CD14-positive monocyte (primary cell): ENCODE measurements at regions not wholly inside any gene's neighbourhood (a gene's known extent, or its start where the extent isn't known, plus 50 kb on each side); places are given as distances from the start of the nearest gene placed in this dataset.

Experiments
- DNase-seq, 3 donors: peaks; one replicate each; pipeline ENCODE4 v3.0.0-alpha.2; 2011 to 2022
- H2AFZ ChIP-seq: 2 replicates; pipeline ENCODE4 v1.6.0; 2012; ENCODE audit warnings: mild to moderate bottlenecking, low read depth, low read length, inconsistent platforms; ENCODE audit not compliant: insufficient read depth, poor library complexity, severe bottlenecking
- H3K27ac ChIP-seq, 2 donors: 1 replicate in 1 of 2; 2 replicates in 1 of 2; pipeline ENCODE4 v1.5.1; 2012 to 2013; ENCODE audit warnings: low read length in 2 of 2, control low read depth in 1 of 2, inconsistent platforms in 1 of 2, low read depth in 1 of 2, mild to moderate bottlenecking in 1 of 2
- H3K27me3 ChIP-seq, 2 donors: one replicate each; pipeline versions ENCODE4 v1.6.0 to v1.6.1; 2011 to 2013; ENCODE audit warnings: low read length in 2 of 2; ENCODE audit not compliant: control insufficient read depth in 2 of 2, insufficient read depth in 2 of 2
- H3K36me3 ChIP-seq, 2 donors: replicated peaks in 1 of 2; 1 replicate in 1 of 2; 2 replicates in 1 of 2; pipeline versions ENCODE4 v1.5.1 to v1.6.1; 2012 to 2013; ENCODE audit warnings: low read length in 2 of 2, control low read depth in 1 of 2, inconsistent platforms in 1 of 2, mild to moderate bottlenecking in 1 of 2; ENCODE audit not compliant: insufficient read depth in 2 of 2, control insufficient read depth in 1 of 2
- H3K4me1 ChIP-seq, 2 donors: 1 replicate in 1 of 2; 2 replicates in 1 of 2; pipeline versions ENCODE4 v1.5.1 to v1.6.1; 2012 to 2013; ENCODE audit warnings: low read length in 2 of 2, control low read depth in 1 of 2, inconsistent platforms in 1 of 2, mild to moderate bottlenecking in 1 of 2, moderate library complexity in 1 of 2; ENCODE audit not compliant: insufficient read depth in 2 of 2, control insufficient read depth in 1 of 2
- H3K4me2 ChIP-seq: replicated peaks from 2 replicates; pipeline ENCODE3; 2012; ENCODE audit warnings: low read length, moderate library complexity, mild to moderate bottlenecking; ENCODE audit not compliant: poor library complexity, severe bottlenecking; ENCODE audit errors: extremely low read depth
- H3K4me3 ChIP-seq, 3 experiments: fragments of 200-600 bp in 1 of 3; sonication (generic) in 1 of 3; replicated peaks in 1 of 3; 1 replicate in 2 of 3; 2 replicates in 1 of 3; pipeline ENCODE4 v1.5.1; 2011 to 2013; ENCODE audit warnings: low read length in 3 of 3, mild to moderate bottlenecking in 3 of 3, control low read depth in 2 of 3, low read depth in 2 of 3, inconsistent platforms in 1 of 3, moderate library complexity in 1 of 3
- H3K79me2 ChIP-seq: 2 replicates; pipeline ENCODE4 v1.6.0; 2012; ENCODE audit warnings: mild to moderate bottlenecking, control low read depth, inconsistent platforms, low read length, moderate library complexity; ENCODE audit not compliant: insufficient read depth
- H3K9ac ChIP-seq: 2 replicates; pipeline ENCODE4 v1.6.0; 2017; ENCODE audit warnings: low read length, mild to moderate bottlenecking; ENCODE audit not compliant: insufficient read depth, poor library complexity, severe bottlenecking
- H3K9me3 ChIP-seq, 2 donors: replicated peaks in 1 of 2; 1 replicate in 1 of 2; 2 replicates in 1 of 2; pipeline versions ENCODE4 v1.5.1 to v1.6.1; 2012 to 2013; ENCODE audit warnings: low read length in 2 of 2, control low read depth in 1 of 2; ENCODE audit not compliant: control insufficient read depth in 1 of 2, insufficient read depth in 1 of 2
- H4K20me1 ChIP-seq: 2 replicates; pipeline ENCODE4 v1.6.0; 2012; ENCODE audit warnings: mild to moderate bottlenecking, low read length, control low read depth, moderate library complexity; ENCODE audit not compliant: insufficient read depth
- H3K27ac Mint-ChIP-seq, 7 donors: one replicate each; pipeline ENCODE4 v1.8.0; 2020; ENCODE audit warnings: mild to moderate bottlenecking in 7 of 7, mixed read lengths in 7 of 7, moderate library complexity in 6 of 7, inconsistent platforms in 2 of 7
- H3K27me3 Mint-ChIP-seq, 3 donors: one replicate each; pipeline ENCODE4 v1.8.0; 2021 to 2022; ENCODE audit warnings: low read depth in 3 of 3, mild to moderate bottlenecking in 3 of 3, mixed read lengths in 3 of 3, moderate library complexity in 3 of 3, inconsistent platforms in 1 of 3
- H3K36me3 Mint-ChIP-seq, 2 donors: one replicate each; pipeline ENCODE4 v1.8.0; 2020; ENCODE audit warnings: mixed read lengths in 2 of 2, inconsistent platforms in 1 of 2, mild to moderate bottlenecking in 1 of 2
- H3K4me1 Mint-ChIP-seq: one replicate; pipeline ENCODE4 v1.8.0; 2020; ENCODE audit warnings: mild to moderate bottlenecking, mixed read lengths
- H3K4me3 Mint-ChIP-seq, 2 donors: one replicate each; pipeline ENCODE4 v1.8.0; 2020; ENCODE audit warnings: mild to moderate bottlenecking in 2 of 2, mixed read lengths in 2 of 2, moderate library complexity in 1 of 2
- H3K9me3 Mint-ChIP-seq, 7 donors: one replicate each; pipeline ENCODE4 v1.8.0; 2020 to 2022; ENCODE audit warnings: mixed read lengths in 7 of 7, mild to moderate bottlenecking in 6 of 7, moderate library complexity in 6 of 7, inconsistent platforms in 2 of 7
- CTCF ChIP-seq: fragments of 200-600 bp; IDR thresholded peaks from one replicate; pipeline ENCODE4 v1.8.0; 2022; ENCODE audit warnings: antibody characterized with exemption, mild to moderate bottlenecking
- intact Hi-C, 2 donors: fragments of 100-400 bp; cut with micrococcal nuclease; formaldehyde crosslinking; loops; one replicate each; pipeline versions ENCODE4 v1.15.0 to v1.15.1; 2023

GRCh38 chr5:89885670-89886069, 523.9 kb downstream of the CETN3 start:
- Histone ChIP-seq H3K4me2 (no peak overlapping the region), H2AFZ (no peak overlapping the region), H3K79me2 (no peaks in the 10 kb centered on the region), H4K20me1 (no peaks in the 10 kb centered on the region), H3K9me3 (no peaks in the 10 kb centered on the region), H3K9ac (no peak overlapping the region), H3K27ac (no peak overlapping the region), H3K4me1 (no peaks in the 10 kb centered on the region), H3K4me3 (no peak overlapping the region), H3K36me3 (no peaks in the 10 kb centered on the region), H3K27me3 (no peaks in the 10 kb centered on the region)
- Mint-ChIP-seq H3K9me3 (peaks cover 0 to 4% (median 0%) of the 10 kb centered on the region in 7 donors), H3K27me3 (no peaks in the 10 kb centered on the region), H3K4me3 (no peak overlapping the region), H3K4me1 (no peaks in the 10 kb centered on the region), H3K27ac (no peak overlapping the region), H3K36me3 (no peaks in the 10 kb centered on the region)
- DNase-seq: no peak
- TF ChIP-seq CTCF: no peak
- intact Hi-C loops: no loop called here

GRCh38 chr5:89883967-89884366, 525.6 kb downstream of the CETN3 start:
- no peak overlapping the region for H2AFZ ChIP-seq
- no peaks in the 10 kb centered on the region for H3K4me1 ChIP-seq
- H3K36me3 ChIP-seq: no peaks in the 10 kb centered on the region
- no peak overlapping the region for H3K4me3 ChIP-seq
- H3K27me3 Mint-ChIP-seq: no peaks in the 10 kb centered on the region
- H3K36me3 Mint-ChIP-seq: no peaks in the 10 kb centered on the region
- H3K27me3 ChIP-seq: no peaks in the 10 kb centered on the region
- no peaks in the 10 kb centered on the region for H3K79me2 ChIP-seq
- no peak overlapping the region for H3K4me2 ChIP-seq
- intact Hi-C loops: no loop called here
- no peaks in the 10 kb centered on the region for H3K9me3 ChIP-seq
- no peak overlapping the region for H3K4me3 Mint-ChIP-seq
- no peak overlapping the region for H3K27ac Mint-ChIP-seq
- H4K20me1 ChIP-seq: no peaks in the 10 kb centered on the region
- H3K27ac ChIP-seq: no peak overlapping the region
- H3K9ac ChIP-seq: no peak overlapping the region
- H3K4me1 Mint-ChIP-seq: no peaks in the 10 kb centered on the region
- TF ChIP-seq CTCF: no peak
- H3K9me3 Mint-ChIP-seq: peaks cover 0 to 4% (median 0%) of the 10 kb centered on the region in 7 donors
- DNase-seq: no peak
